ENCODE measurements at regions not wholly inside any gene's neighbourhood (a gene's known extent, or its start where the extent isn't known, plus 50 kb on each side); places are given as distances from the start of the nearest gene placed in this dataset.
"Not testable (repeated sequence)": the region's sequence is repeated elsewhere in the genome, so short reads cannot be mapped to it uniquely, and the experiment has no call there.

DNA sequence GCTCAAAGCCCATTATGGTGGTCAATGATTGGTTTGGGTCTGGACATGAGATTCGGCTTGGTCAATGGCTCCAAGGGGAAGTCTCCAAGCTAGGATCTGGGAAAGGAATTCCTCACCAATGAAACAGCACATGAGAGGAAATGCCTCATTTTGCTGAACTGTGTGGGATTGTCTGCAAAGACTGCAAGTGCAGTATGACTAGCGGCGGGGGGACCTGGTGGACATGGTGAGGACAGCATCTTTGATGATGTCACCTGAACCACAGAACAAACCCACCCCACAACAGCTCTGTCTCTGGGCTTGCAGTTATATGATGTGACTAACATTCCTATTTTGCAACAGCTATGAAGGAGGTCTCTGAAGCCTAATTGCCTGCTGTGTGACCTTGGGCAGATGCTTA lies 50.6 kb upstream of the NKD1 start:
- DNase-seq = no peak

- no peak for DNase-seq
These were observed 51.2 kb upstream of the NKD1 start for GRCh38 chr16:50496990-50497389.

- DNase-seq = no peak
These were observed 52.5 kb upstream of the NKD1 start for GRCh38 chr16:50495673-50496072.

GRCh38 chr16:50494501-50495491 lies 53.4 kb upstream of the NKD1 start:
- no peak for DNase-seq

DNA sequence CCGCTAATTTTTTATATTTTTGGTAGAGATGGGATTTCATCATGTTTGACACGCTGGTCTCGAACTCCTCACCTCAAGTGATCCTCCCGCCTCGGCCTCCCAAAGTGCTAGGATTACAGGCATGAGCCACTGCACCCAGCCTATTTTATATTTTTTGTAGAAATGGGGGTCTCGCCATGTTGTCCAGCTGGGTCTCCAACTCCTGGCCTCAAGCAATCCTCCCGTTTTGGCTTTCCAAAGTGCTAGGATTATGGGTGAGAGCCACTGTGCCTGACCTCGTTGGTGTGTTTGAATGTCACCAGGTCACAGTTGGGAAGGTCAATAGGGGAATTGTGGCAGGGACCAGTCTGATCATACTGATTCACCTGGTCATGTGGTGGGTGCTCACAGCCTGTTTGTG lies 56.7 kb upstream of the NKD1 start:
- DNase-seq = no peak

DNA sequence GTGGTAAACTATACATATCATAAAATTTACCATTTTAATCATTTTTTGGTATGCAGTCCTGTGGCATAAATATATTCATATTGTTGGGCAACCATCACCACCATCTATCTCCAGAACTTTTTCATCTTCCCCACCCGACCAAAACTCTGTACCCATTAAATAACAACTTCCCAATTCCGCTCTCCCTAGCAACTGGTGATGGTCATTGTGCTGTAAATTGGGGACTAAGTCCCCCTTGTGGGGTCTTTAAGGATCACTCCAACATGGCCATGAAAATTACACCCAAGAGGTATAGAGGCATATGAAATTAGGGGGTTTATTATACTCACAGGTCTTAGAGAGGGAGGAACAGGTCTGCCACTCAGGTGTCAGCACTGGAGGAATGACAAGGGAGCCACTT lies 57.4 kb upstream of the NKD1 start:
- no peak for DNase-seq

GRCh38 chr16:50489182-50489581 lies 59.0 kb upstream of the NKD1 start:
- DNase-seq = no peak

DNA sequence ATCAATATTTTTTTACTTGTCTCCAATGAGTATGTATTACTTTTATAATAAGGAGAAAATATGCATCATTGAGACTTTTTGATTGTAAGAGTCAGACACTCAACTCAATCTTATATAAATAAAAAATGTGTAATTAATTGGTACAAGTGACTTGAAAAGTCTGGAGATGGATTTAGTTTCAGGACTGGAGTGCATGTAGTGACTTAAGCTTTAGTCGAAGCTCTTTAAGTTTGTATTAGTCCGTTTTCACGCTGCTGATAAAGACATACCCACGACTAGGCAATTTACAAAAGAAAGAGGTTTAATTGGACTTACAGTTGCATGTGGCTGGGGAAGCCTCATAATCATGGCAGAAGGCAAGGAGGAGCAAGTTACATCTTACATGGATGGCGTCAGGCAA lies 60.7 kb upstream of the NKD1 start:
- no peak for DNase-seq

DNA sequence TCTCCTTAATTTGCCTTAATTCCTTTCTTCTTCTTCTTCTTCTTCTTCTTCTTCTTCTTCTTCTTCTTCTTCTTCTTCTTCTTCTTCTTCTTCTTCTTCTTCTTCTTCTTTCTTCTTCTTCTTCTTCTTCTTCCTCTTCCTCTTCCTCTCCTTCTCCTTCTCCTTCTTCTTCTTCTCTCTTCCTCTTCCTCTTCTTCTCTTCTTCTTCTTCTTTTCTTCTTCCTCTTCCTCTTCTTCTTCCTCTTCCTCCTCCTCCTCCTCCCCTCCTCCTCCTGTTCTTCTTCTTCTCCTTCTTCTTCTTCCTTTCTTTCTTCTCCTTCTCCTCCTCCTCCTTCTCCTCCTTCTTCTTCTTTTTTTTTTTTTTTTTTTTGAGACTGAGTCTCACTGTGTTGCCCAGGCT lies 62.0 kb upstream of the NKD1 start:
- DNase-seq = not testable (repeated sequence)

- no peak for DNase-seq
These were observed 63.0 kb upstream of the NKD1 start for GRCh38 chr16:50485232-50485631.

DNA sequence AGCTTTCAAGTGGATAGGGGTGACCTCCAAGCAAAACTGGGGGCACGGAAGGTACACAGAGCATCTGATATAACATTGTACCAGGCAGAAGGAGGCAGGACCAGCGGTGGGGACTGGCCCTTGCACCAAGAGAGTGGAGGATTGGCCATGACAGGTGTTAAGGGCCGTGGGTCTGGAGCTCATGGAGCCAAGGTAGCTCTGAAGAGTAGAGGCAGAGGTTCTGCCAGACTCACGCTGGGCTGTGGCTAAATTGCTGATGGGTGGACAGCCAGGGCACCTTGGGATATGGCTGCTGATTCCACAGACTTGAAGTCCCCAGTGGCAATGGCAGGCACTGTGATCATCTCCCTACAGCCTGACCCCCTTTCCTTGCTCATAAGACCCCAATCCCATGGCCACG lies 65.9 kb upstream of the NKD1 start:
- no peak for DNase-seq

DNA sequence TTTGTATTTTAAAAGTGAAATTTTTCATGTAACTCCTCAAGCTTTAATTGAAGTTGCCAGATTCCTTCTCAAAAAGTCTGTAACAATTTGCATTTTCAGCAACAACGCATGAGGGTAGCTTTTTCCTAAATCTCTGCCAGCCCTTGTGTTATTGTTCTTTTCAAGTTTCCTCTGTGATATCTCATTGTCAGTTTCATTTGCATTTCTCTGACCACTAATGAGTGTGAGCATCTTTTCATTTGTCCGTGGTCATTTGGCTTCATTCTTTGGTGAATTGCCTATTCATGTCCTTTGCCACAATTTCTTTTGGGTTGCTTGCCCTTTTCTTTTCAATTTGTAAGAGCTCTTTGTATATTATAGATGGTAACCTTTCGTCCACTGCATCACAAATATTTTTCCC lies 68.0 kb upstream of the NKD1 start:
- no peak for DNase-seq

GRCh38 chr16:50479771-50480170 lies 68.4 kb upstream of the NKD1 start:
- DNase-seq = no peak

- no peak for DNase-seq
These were observed 69.4 kb upstream of the NKD1 start for GRCh38 chr16:50478773-50479149.

GRCh38 chr16:50478075-50478772 lies 70.0 kb upstream of the NKD1 start:
- no peak for DNase-seq

DNA sequence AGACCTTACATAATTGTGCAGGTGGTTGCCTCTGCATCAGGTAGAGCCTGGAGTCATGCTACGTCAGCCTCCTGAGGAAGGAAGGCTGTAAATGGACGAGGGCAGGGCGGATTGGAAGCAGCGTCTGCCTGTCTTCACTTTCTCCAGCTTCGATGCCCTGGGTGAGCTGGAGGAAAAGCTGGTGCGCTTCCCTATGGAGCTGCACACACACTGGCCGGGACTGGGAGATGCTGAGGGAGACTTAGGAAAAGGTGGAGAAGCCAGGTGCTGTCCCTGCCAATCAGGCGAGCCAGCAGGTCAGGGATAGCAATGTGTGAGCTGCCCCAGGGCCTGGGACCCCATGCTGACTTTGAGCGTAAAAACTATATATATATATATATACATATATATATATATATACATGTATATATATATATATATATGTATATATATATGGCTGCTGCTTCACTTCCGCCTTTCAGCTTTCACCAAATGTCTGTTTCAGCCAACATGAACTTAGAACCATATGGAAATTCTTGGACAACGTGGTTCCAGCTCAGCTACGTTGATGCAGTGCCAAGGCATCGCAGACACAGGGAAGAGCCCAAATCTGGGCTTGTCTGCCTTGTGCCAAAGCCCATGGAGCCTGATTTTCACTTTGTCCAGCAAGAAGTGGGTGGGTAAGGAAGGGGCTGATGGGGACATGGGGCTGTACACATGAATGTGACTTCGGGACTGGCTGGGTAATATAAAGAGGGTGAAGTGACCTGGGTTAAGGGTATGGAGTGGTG lies 71.5 kb upstream of the NKD1 start:
- DNase-seq = no peak

DNA sequence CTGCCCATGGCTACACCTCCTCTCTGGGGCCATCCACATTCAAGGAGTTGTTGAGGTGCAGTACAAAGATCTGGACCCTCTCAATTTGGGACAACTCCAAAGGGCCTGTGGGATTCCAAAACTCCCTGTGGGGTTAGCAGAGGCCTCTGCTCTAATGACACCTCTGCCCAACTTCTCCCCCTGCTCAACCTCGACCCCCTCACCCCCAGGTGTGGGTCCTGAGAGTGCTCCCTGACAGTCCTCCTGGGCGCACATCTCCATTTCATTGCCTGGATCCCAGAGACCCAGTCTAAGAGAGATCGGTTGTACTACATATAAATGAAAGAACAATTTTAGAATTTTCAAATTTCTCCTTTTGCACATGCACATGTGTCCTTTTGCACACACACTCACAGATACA lies 73.0 kb upstream of the NKD1 start:
- DNase-seq = no peak

GRCh38 chr16:50474138-50474537 lies 74.1 kb upstream of the NKD1 start:
- DNase-seq = no peak

GRCh38 chr16:50473356-50473945 lies 74.7 kb upstream of the NKD1 start:
- no peak for DNase-seq

- DNase-seq = no peak
These were observed 75.7 kb upstream of the NKD1 start for GRCh38 chr16:50472472-50472871.

- no peak for DNase-seq
These were observed 77.5 kb upstream of the NKD1 start for GRCh38 chr16:50470687-50471086.

GRCh38 chr16:50469744-50470321 lies 78.4 kb upstream of the NKD1 start:
- DNase-seq = peak; percentile 53
